Parathyroid adenoma (tissue), 2 donors: ENCODE measurements at regions not wholly inside any gene's neighbourhood (a gene's known extent, or its start where the extent isn't known, plus 50 kb on each side); places are given as distances from the start of the nearest gene placed in this dataset.

Experiments
- H2AFZ ChIP-seq: fragments of 300-600 bp; sonication (generic); one replicate; pipeline ENCODE4 v1.7.0; 2017; ENCODE audit warnings: antibody characterized with exemption, mild to moderate bottlenecking
- H3K27ac ChIP-seq: fragments of 300-600 bp; sonication (generic); one replicate; pipeline ENCODE4 v1.7.0; 2017
- H3K27me3 ChIP-seq: fragments of 300-600 bp; sonication (generic); one replicate; pipeline ENCODE4 v1.7.0; 2017; ENCODE audit warnings: low read length; ENCODE audit not compliant: control insufficient read depth, insufficient read depth
- H3K36me3 ChIP-seq: fragments of 300-600 bp; sonication (generic); one replicate; pipeline ENCODE4 v1.7.0; 2017; ENCODE audit warnings: low read length; ENCODE audit not compliant: control insufficient read depth, insufficient read depth
- H3K4me1 ChIP-seq: fragments of 300-600 bp; sonication (generic); one replicate; pipeline ENCODE4 v1.7.0; 2017; ENCODE audit warnings: control low read depth
- H3K4me2 ChIP-seq: fragments of 300-600 bp; sonication (generic); one replicate; pipeline ENCODE4 v1.7.0; 2017; ENCODE audit warnings: low read length
- H3K4me3 ChIP-seq: fragments of 300-600 bp; sonication (generic); one replicate; pipeline ENCODE4 v1.7.0; 2017; ENCODE audit warnings: low read depth, low read length
- H3K79me2 ChIP-seq: fragments of 300-600 bp; sonication (generic); one replicate; pipeline ENCODE4 v1.7.0; 2017; ENCODE audit warnings: control low read depth
- H3K9ac ChIP-seq: fragments of 300-600 bp; sonication (generic); one replicate; pipeline ENCODE4 v1.7.0; 2017; ENCODE audit warnings: mild to moderate bottlenecking
- H3K9me3 ChIP-seq: fragments of 300-600 bp; sonication (generic); one replicate; pipeline ENCODE4 v1.7.0; 2017; ENCODE audit warnings: low read length; ENCODE audit not compliant: control insufficient read depth
- TF ChIP-seq, protein P1 (sequence below): fragments of 300-600 bp; sonication (generic); IDR thresholded peaks from one replicate; pipeline ENCODE4 v1.7.0; 2017; ENCODE audit warnings: antibody characterized with exemption, mild to moderate bottlenecking
- donor health status: primary hyperparathyroidism.

DNA sequence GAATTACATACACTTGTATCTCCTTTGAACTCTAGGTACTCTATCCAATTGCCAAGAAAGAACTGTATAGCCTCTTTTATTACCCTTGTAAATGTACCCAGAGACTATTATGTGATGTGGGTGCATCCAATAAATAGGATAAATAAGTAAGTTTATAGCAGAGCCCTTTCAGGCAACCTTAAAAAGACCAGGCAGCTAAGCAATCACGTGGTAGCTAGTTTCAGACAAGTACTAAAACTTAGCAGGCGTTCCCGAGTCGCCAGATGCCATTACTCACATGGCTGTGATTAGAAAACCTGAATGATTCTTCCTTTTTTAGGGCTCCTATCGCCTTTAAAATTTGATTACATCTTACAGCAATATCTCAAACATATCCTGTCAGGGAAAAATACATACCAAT, 1303.0 kb downstream of the EFNB2 start:
- Histone ChIP-seq H2AFZ (no peak overlapping the region), H3K4me1 (no peaks in the 10 kb centered on the region), H3K9me3 (no peaks in the 10 kb centered on the region), H3K27ac (no peak overlapping the region), H3K27me3 (no peaks in the 10 kb centered on the region), H3K9ac (no peak overlapping the region), H3K79me2 (no peaks in the 10 kb centered on the region), H3K4me3 (no peak overlapping the region), H3K36me3 (no peaks in the 10 kb centered on the region), H3K4me2 (no peak overlapping the region)
- TF ChIP-seq, protein P1, sequence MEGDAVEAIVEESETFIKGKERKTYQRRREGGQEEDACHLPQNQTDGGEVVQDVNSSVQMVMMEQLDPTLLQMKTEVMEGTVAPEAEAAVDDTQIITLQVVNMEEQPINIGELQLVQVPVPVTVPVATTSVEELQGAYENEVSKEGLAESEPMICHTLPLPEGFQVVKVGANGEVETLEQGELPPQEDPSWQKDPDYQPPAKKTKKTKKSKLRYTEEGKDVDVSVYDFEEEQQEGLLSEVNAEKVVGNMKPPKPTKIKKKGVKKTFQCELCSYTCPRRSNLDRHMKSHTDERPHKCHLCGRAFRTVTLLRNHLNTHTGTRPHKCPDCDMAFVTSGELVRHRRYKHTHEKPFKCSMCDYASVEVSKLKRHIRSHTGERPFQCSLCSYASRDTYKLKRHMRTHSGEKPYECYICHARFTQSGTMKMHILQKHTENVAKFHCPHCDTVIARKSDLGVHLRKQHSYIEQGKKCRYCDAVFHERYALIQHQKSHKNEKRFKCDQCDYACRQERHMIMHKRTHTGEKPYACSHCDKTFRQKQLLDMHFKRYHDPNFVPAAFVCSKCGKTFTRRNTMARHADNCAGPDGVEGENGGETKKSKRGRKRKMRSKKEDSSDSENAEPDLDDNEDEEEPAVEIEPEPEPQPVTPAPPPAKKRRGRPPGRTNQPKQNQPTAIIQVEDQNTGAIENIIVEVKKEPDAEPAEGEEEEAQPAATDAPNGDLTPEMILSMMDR: no peak

GRCh38 chr13:105232006-105232405, 1303.5 kb downstream of the EFNB2 start:
- no peaks in the 10 kb centered on the region for H3K4me1 ChIP-seq
- no peaks in the 10 kb centered on the region for H3K27me3 ChIP-seq
- H3K9me3 ChIP-seq: no peaks in the 10 kb centered on the region
- H3K4me2 ChIP-seq: no peak overlapping the region
- H3K9ac ChIP-seq: no peak overlapping the region
- TF ChIP-seq, protein P1: no peak
- no peak overlapping the region for H3K4me3 ChIP-seq
- H3K79me2 ChIP-seq: no peaks in the 10 kb centered on the region
- H3K36me3 ChIP-seq: no peaks in the 10 kb centered on the region
- no peak overlapping the region for H3K27ac ChIP-seq
- no peak overlapping the region for H2AFZ ChIP-seq

- Histone ChIP-seq H3K36me3 (no peaks in the 10 kb centered on the region), H3K27me3 (no peaks in the 10 kb centered on the region)
- TF ChIP-seq, protein P1: no peak
These were observed 1303.9 kb downstream of the EFNB2 start for GRCh38 chr13:105231579-105231978.

GRCh38 chr13:105220881-105221280, 1314.6 kb downstream of the EFNB2 start:
- no peaks in the 10 kb centered on the region for H3K79me2 ChIP-seq
- no peaks in the 10 kb centered on the region for H3K4me1 ChIP-seq
- TF ChIP-seq, protein P1: no peak
- H3K27me3 ChIP-seq: no peaks in the 10 kb centered on the region
- H3K36me3 ChIP-seq: no peaks in the 10 kb centered on the region
- no peak overlapping the region for H3K4me3 ChIP-seq
- H3K9ac ChIP-seq: no peak overlapping the region
- no peak overlapping the region for H3K4me2 ChIP-seq
- H3K9me3 ChIP-seq: no peaks in the 10 kb centered on the region
- H3K27ac ChIP-seq: no peak overlapping the region
- H2AFZ ChIP-seq: no peak overlapping the region

More at GRCh38 chr13:105231579-105231978, 1303.9 kb downstream of the EFNB2 start:
- Histone ChIP-seq H3K4me2 (no peak overlapping the region), H3K4me3 (no peak overlapping the region), H3K4me1 (no peaks in the 10 kb centered on the region), H3K79me2 (no peaks in the 10 kb centered on the region), H2AFZ (no peak overlapping the region), H3K9me3 (no peaks in the 10 kb centered on the region), H3K27ac (no peak overlapping the region), H3K9ac (no peak overlapping the region)

DNA sequence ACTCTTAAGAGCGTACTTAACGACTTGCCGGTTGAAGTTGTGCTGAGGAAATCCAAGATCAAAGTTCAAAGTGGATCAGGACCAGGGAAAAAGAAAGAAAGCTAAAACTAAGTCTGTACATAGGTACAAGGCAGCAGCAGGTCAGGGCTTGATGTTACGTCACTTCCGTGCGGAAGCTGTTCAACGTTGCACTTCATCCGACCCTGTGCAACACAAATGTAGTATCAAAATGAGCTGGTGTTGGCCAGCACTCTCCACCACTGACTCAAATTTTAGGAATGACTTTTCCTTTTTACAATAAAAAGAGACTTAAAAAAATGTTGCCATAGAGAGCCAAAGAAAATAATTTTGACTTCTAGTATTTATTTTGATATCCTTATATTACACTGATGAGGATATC, 1315.4 kb downstream of the EFNB2 start:
- H3K27me3 ChIP-seq: no peaks in the 10 kb centered on the region
- no peak overlapping the region for H3K9ac ChIP-seq
- H3K36me3 ChIP-seq: no peaks in the 10 kb centered on the region
- H3K4me1 ChIP-seq: no peaks in the 10 kb centered on the region
- H3K4me2 ChIP-seq: no peak overlapping the region
- H3K27ac ChIP-seq: no peak overlapping the region
- TF ChIP-seq, protein P1: no peak
- no peak overlapping the region for H3K4me3 ChIP-seq
- no peak overlapping the region for H2AFZ ChIP-seq
- no peaks in the 10 kb centered on the region for H3K9me3 ChIP-seq
- H3K79me2 ChIP-seq: no peaks in the 10 kb centered on the region
